ENCODE measurements at regions not wholly inside any gene's neighbourhood (a gene's known extent, or its start where the extent isn't known, plus 50 kb on each side); places are given as distances from the start of the nearest gene placed in this dataset.

DNA sequence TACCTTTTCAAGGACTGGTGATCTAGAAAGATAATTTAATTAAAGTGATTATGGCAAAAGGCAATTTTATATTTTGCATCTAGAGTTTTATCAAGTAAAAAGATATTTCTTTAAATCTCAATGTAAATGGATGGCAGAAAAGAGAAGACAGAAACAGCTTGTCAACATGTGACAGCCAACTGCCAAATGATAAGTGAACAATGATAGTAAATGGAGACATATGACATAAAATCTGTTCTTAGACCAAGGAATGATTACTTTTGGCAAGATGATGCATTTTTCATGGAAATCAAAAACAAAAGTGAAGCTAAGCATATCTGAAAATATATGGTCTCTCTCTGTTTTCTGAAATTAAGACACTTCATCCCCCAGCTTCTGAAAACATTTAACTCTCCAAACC, 1730.7 kb upstream of the FLRT2 start:
- no peak for TF ChIP-seq CTCF (IDR thresholded peaks at IDR 0.05)
- Histone ChIP-seq H3K36me3 (no peaks in the 10 kb centered on the region), H3K27ac (no peak overlapping the region), H3K27me3 (no peaks in the 10 kb centered on the region), H3K4me3 (no peak overlapping the region), H3K9me3 (no peaks in the 10 kb centered on the region), H3K4me1 (no peaks in the 10 kb centered on the region)
- ATAC-seq (no peak), DNase-seq (no peak)
- intact Hi-C loops (cut with DNase I), result no loop called here

GRCh38 chr14:83814896-83815295, 1715.0 kb upstream of the FLRT2 start:
- ATAC-seq (no peak), DNase-seq (no peak)
- H3K4me3 ChIP-seq, result no peak overlapping the region
- no peaks in the 10 kb centered on the region for H3K4me1 ChIP-seq
- TF ChIP-seq CTCF (IDR thresholded peaks at IDR 0.05), result no peak
- no peaks in the 10 kb centered on the region for H3K9me3 ChIP-seq
- no peak overlapping the region for H3K27ac ChIP-seq
- intact Hi-C loops (cut with DNase I), result no loop called here
- H3K36me3 ChIP-seq, result no peaks in the 10 kb centered on the region
- no peaks in the 10 kb centered on the region for H3K27me3 ChIP-seq

- Histone ChIP-seq H3K27ac (no peak overlapping the region), H3K27me3 (no peaks in the 10 kb centered on the region), H3K36me3 (no peaks in the 10 kb centered on the region), H3K9me3 (no peaks in the 10 kb centered on the region), H3K4me1 (no peaks in the 10 kb centered on the region), H3K4me3 (no peak overlapping the region)
- intact Hi-C loops (cut with DNase I), result no loop called here
- ATAC-seq (no peak), DNase-seq (no peak)
- no peak for TF ChIP-seq CTCF (IDR thresholded peaks at IDR 0.05)
These were observed 1713.2 kb upstream of the FLRT2 start for GRCh38 chr14:83816761-83817160.

DNA sequence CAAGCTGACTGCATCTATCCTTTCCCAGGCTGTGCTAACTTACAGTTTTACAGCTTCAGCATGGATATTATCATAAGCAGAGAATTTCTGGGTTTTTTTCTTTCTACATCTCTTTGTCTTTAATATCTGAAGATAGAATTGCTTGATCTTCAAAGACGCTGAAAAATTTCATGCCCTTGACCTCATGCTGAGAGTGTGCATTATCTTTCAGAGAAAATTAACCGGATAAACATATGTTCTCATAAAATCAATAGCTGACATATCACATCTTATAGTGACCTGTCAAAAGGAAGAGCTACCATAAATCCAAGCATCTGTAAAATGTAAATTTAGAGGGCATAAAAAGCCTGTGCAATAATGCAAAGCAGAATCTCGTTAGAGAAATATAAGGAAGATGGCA, 1704.1 kb upstream of the FLRT2 start:
- H3K27me3 ChIP-seq, result no peaks in the 10 kb centered on the region
- H3K27ac ChIP-seq, result no peak overlapping the region
- H3K36me3 ChIP-seq, result no peaks in the 10 kb centered on the region
- no peak for ATAC-seq
- H3K4me1 ChIP-seq, result no peaks in the 10 kb centered on the region
- TF ChIP-seq CTCF (IDR thresholded peaks at IDR 0.05), result no peak
- no peak overlapping the region for H3K4me3 ChIP-seq
- intact Hi-C loops (cut with DNase I), result no loop called here
- DNase-seq, result no peak
- H3K9me3 ChIP-seq, result no peaks in the 10 kb centered on the region

DNA sequence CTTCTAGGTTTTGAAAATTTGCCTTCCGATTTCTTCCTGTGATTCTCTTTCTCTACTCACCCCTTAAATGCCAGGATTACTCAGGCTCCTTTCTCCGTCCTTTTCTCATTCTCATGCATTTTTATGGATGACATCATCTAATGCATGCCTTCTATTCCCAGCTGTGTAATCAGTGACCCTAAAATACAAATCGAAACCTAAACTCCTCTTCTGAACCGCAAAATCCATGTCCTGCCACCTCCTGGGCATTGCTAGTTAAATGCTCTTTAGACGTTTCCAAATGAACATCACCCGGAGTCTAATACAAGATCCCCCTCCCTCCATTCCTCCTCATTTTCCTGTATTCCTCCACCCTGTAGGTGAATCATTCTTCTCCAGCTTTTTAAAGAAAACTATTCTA, 1703.1 kb upstream of the FLRT2 start:
- DNase-seq, result no peak

More for the DNA sequence above, 1703.1 kb upstream of the FLRT2 start:
- H3K27me3 ChIP-seq, result no peaks in the 10 kb centered on the region
- TF ChIP-seq CTCF (IDR thresholded peaks at IDR 0.05), result no peak
- intact Hi-C loops (cut with DNase I), result no loop called here
- no peak overlapping the region for H3K27ac ChIP-seq
- no peaks in the 10 kb centered on the region for H3K9me3 ChIP-seq
- H3K4me3 ChIP-seq, result no peak overlapping the region
- no peak for ATAC-seq
- H3K4me1 ChIP-seq, result no peaks in the 10 kb centered on the region
- H3K36me3 ChIP-seq, result no peaks in the 10 kb centered on the region
